Daoy (cell line): ENCODE measurements at regions not wholly inside any gene's neighbourhood (a gene's known extent, or its start where the extent isn't known, plus 50 kb on each side); places are given as distances from the start of the nearest gene placed in this dataset.

Source experiments
- DNase-seq: peaks from one replicate; pipeline ENCODE4 v3.0.0-alpha.2; 2015; ENCODE audit warnings: low read depth

DNA sequence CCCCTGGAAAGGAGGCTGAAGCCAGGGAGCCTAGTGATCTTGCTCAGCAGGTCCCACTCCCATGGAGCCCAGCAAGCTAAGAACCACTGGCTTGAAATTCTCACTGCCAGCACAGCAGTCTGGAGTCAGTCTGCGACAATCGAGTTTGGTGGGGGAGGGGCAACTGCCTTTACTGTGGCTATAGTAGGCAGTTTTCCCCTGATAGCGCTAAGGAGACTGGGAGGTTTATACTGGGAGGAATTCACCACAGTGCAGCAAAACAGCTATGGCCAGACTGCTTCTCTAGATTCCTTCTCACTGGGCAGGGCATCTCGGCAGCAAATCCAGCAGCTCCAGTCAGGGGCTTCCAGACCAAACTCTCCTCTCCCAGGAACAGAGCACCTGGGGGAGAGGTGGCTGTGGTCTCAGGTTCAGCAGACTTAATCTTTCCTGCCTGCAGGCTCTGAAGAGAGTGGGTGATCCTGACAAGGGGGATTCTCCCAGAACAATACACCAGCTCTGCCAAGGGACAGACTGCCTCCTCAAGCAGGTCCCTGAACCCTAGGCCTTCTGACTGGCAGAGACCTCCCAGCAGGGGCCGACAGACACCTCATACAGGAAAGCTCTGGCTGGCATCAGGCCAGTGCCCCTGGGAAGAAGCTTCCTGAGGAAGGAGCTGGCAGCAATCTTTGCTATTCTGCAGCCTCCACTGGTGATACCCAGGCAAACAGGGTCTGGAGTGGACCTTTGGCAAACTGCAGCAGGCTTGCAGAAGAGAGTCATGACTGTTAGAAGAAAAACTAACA is 548.5 kb upstream of the NEGR1 start:
- DNase-seq: no peak

DNA sequence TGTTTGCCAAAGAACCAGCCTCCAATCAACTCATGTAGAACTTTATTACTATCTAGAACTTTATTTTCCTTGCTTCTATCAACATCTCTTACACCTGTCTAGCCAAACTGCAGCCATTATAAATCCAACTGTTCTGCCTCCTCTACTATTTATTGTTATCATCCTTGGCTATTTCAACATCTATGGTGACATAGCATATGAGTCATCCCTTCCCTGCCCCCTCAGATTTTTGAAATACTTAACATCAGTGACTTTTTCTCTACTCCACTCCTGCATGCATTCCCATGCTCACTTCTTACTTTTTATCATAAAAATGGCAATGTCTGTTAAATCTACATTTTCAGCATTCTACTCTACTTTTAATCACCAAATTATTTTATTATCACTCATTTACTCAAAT is 544.9 kb upstream of the NEGR1 start:
- no peak for DNase-seq

DNA sequence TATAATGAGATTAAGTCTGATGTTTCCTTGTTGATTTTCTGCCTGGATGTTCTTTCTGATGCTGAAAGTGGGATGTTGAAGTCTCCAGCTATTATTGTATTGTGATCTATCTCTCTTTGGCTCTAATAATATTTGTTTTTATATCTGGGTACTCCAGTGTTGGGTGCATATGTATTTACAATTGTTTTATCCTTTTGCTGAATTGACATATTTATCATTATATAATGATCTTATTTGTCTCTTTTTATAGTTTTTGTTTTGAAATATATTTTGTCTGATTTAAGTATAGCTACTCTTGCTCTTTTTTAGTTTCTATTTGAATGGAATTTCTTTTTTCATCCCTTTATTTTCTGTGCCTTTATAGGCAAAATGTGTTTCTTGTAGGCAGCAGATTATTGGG is 522.2 kb upstream of the NEGR1 start:
- DNase-seq: no peak

DNA sequence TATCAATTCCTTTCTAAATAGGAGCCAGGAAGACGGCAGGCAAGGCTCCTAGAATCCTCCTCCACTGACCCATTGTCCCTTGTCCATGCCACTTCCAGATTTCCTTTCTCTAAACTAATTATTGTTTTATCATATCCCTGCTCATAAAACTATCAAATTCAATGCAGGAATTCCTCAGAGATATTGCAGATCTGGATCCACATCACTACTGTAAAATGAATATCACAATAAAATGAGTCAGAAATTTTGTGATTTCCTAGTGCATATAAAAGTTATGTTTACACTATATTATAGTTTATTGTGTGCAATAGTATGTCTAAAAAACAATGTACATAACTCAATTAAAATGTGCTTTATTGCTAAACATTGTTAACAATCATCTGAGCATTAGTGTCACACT is 498.7 kb upstream of the NEGR1 start:
- no peak for DNase-seq

DNA sequence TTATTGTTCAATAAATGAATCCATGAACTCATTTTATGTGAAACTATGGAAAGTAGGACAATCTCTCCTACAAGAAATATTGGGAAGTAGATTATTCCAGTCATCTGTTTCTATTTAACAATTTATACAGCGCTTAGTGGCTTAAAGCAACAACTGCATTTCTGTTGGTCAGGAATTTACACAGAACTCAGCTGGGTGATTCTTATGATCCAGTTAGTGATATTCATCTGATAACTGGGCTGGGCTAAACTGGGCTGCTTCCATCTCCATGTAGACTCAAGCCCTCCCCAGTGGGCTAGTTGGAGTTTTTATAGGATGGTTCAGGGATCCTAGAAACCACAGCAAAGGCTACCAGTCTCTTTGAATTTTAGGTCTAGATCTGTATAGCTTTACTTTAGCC is 497.9 kb upstream of the NEGR1 start:
- DNase-seq: no peak

DNA sequence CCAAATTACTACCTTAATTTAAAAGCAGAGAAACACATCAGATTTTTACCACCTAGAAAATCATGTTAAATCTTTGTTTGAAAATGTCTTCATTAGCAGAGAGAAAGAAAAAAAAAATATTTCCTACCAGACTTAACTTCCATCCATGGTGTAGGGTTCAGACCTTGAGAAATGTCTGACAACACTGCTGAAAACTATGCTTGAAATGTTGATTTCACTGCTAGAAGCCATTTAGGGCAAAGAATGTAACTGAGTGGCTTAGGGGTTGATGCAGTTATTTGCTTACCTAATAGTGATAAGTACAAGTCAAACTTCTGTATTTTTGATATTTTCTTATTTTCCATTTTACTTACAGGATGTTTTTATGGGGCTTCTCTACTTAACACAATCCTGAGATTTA is 495.6 kb upstream of the NEGR1 start:
- DNase-seq: no peak

DNA sequence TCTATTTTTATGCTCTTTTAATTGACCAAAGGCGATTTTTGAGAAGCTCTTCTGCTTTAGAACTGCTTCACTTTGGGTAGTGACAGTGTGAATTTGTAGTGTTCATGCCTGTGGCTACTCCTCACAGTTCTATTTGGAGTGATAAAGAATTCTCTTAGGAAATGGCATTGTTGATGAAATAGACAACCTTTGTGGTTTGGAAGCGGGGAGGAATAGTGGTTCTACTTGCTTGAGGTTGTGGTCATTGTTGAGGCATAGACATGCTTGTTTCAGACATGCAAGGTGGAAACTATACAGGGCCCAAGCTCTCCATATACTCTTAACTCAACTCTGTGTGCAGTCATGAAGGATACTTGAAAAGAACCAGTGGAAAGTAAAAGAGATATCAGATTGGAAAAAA is 481.1 kb upstream of the NEGR1 start:
- DNase-seq: no peak

DNA sequence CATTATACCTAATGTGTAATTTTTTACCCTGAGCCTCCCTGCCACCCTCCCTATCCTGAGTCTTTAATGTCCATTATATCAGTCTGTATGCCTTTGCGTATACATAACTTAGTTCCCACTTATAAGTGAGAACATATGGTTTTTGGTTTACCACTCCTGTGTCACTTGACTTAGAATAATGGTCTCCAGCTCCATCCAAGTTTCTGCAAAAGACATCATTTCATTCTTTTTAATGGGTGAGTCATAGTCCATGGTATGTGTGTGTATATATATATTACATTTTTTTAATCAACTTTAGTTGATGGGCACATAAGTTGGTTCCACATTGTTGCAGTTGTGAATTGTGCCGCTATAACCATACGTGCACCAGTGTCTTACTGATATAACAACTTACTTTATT is 477.1 kb upstream of the NEGR1 start:
- DNase-seq: no peak

DNA sequence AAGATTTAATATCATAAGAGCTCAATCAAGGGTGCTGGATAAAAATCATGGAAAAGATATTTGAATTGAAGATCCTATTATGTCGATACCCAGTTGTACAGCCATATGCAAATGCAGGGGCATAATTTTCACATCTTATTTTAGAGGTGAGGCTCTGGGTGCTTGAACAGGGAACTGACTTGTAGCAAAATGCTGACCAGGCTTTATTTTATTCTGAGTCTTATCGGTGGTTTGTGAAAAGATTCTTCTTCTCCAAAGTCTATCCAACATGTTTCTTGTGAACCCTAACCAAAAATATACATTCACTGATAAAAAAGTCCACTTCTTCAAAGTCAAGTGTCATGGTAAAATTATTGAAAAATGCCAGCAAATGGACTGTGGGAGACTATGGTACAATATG is 475.5 kb upstream of the NEGR1 start:
- no peak for DNase-seq

DNA sequence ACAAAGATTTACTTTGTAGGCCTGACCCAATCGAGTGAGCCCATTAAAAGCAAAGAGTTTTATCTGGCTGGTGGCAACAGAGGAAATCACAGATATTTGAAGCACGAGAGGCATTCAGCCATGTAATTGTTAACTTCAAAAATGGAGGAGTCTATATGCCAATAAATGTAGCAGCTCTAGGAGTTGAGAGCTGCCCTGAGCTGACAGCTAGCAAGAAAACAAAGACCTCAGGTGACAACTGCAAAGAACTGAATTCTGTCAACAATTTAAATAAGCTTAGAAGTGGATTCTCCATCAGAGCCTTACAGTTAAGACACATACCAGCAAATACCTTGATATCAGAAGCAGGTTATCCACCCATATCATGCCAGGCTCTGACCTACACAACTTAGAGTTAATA is 463.1 kb upstream of the NEGR1 start:
- no peak for DNase-seq

DNA sequence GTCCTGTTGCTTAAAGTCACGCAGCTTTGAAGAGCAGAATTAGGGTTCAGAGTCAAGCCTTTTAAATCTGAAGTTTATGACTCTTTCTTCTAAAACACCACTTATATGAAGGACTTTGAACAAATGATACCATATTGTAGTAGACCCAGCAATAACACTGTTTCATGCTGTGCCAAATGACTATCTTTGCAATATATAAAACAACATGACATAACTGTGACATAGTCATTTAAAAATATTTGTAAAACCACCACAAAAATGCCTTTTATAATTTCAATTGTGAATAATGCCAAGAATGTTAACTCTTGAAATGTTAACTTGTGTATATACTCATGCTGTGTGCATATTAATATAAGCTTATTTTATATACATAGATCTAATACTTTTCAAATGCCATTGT is 452.1 kb upstream of the NEGR1 start:
- DNase-seq: no peak

DNA sequence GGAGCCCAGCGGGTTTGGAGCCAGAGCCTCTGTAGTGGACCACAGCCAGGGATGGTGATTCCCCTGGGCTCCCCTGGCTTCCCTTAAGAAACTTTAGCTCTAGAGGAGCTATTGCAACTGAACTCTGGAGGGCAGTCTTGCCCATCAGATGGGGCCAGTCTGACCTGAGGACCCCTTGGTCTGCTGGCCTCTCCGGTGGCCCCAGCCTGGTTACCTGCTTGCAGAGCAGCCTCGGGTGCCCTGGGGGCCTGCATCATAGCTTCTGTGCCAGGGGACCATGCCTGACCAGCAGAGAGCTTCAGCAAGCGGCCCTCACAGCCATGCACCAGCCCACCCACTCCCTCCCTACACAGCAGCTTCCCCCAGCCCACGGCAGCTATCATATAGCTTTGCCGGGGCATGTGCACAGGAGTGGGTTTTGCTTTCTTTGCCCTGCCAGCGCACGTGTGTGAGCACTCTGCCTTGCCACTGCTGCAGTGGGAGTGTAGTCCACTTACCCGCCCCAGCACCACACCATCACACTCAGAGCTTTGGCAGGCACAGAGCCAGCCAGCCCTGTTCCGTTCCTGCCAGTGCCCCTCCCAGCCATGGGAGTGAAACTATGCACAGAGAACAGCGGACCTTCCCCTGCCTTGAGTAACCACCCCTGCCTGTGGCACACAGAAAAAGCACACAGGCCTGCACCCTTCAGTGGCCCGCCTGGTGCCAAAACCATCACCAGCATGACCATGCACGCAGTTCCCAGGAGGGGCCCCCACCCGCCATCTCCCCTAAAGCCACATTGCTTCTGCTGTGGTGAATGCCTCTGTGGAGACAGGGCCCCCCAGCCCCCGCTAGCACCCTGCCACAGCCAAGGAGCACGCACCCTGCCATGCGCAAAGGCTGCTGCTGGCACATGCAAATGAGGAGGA is 442.9 kb upstream of the NEGR1 start:
- DNase-seq: no peak

DNA sequence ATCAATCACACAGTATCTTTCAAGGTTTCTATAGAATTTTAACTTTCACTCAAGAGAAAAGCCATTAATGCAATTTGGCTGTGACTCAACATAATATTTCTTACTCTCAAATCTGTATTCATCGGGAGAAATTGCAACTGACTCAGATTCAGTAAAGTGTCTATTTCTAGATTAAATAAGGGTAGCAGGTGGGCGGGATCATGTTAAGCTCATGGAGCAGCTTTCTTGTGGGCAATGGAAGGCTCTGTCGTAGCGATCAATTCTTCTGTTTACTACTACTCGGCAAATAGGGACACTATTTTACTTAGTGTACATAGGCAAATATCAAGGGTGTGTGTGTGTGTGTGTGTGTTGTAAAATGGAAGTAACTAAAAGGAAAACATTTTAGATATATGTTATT is 423.6 kb upstream of the NEGR1 start:
- no peak for DNase-seq

DNA sequence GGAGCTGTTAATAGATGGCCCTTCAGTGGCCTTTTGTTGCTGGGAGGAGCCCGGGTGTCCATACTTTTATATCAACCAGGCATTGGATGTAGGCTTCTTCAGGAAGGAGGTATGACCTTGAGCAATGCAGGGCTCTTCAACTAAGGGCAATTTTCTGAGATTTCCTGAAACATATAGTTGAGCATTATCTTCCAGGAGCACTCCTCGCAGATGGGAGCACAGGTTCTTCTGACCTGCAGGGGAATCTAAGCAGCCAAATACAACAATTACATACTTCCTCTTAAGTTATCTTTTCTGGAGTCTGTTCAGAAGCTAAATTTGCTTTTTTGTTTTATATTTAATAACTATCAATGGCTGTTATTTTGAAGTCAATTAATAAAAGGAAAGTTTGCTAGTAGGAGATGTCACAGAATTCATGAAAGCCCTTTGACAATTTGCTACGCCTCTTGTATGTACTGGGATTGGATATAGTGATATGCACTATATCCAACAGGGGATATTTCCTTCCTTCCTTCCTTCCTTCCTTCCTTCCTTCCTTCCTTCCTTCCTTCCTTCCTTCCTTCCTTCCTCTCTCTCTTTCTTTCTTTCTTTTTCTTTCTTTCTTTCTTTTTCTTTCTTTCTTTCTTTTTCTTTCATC is 422.6 kb upstream of the NEGR1 start:
- no peak for DNase-seq

DNA sequence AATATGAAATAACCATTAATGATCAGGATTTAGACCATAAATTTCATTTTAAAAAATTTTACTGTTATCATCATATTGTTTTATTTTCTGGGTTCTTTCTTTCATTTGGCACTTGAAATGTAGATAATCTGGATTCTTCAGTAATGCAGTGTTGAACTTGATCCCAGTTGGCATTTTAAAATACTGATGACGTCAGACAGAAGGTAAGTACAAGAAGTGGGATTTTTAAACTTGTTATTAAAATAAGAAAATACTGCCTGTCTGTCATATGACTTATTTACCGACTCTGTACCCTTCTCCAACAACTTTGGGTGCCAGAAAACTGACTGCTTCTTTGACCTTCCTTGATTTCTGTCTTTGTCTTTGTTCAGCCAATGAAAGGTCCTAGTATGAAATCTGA is 415.1 kb upstream of the NEGR1 start:
- no peak for DNase-seq

DNA sequence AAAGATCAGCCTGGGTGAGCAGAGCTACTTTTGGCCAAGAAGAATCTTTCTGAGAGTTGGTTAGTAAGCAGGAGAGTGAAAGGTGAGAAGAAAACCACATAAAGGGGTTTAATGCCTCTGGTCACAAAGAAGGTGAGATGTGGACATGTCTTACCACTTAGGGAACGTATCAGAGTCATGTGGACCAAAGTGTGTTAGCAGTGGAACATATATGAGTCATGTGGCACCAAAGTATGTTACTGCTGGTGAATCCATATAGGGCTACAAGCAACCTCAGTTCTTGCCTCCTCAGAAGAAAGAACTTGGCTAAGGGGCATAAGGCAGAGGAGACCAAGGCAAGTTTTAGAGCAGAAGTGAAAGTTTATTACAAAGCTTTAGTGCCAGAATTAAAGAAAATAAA is 411.6 kb upstream of the NEGR1 start:
- no peak for DNase-seq

DNA sequence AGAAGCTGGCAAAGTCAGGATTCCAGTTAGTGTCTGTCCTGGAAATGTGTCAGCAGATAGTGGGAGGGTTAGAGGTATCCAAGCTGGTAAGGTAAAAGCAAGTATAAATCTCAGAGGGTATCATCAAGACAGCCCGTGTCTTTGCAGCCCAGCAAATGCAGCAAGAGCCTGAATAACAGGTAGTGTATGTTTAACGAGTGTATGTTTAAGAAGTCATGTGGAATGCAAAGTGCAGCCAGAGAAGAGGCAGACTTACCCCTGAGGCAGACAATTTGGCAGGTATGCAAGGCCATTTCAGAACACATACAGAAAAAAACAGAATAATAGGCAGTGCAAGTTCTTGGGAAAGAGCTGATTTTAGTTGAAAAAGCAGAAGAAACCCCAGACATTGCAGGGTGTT is 411.0 kb upstream of the NEGR1 start:
- no peak for DNase-seq

DNA sequence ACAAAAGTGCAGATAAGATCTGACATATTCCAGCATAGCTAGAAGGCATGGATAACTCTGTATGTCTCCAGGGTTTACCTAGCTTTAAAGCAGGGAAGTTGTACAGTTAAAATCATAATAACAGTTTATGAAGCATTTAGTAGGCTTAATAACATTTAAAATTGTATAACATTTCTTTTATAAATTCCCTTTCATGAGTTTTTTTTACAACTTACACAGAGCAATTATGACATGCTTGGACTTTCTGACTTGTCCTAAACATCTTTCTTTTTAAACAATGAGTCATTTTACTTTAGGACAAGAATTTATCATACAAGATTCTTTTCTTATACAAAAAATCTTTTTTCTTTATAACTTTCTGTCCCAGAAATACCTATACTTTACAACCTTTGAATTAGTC is 408.5 kb upstream of the NEGR1 start:
- no peak for DNase-seq

DNA sequence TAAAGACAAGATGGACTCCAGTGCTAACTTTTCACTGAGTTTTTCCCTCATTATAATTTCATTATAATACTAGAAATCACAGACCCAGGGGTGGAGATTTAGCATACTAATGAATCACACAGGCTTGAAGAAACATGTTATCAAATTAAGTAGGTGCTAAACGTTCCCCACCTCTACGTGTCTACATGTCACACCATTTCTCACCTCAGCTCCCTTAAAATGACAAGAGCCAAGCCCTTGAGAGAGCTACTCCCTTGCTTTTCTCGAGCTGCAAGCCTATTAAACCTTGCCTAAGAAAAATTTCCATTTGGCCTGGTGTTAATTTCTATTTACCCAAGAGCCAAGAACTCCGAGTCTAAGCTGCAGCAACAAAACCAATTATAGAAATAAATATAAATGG is 396.3 kb upstream of the NEGR1 start:
- DNase-seq: no peak

DNA sequence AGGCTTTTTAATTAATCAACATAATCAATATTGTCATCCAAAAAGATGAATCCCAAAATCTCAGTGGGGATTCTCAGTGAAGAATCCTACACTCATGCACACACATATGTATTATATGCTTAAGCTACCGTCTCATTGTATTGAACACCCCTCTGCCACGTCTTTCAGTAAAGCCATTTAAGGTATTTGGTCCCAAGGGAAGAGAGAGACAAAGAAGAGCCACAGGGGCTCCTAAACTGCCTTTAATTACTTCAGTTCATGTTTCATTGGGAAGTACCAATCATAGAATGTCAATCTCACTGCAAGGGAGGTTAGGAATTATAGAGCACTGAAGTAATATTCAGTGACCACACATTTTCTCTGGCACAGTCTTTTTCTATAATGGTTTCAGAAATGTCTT is 388.6 kb upstream of the NEGR1 start:
- no peak for DNase-seq

DNA sequence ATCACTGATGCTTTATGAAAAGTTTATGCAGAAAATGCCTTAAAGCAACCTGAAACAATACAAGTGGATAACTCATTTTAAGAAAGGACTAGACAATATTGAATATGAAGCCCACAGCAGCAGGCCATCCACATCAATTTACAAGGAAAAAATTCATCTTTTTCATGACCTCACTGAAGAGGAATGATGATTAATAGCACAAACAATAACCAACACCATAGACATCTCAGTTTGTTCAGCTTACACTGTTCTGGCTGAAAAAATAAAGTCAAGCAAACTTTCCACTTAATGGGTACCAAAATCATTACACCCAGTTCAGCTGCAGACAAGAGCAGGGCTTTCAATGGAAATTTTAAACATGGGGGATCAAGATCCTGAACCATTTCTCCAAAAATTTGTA is 380.6 kb upstream of the NEGR1 start:
- DNase-seq: no peak

DNA sequence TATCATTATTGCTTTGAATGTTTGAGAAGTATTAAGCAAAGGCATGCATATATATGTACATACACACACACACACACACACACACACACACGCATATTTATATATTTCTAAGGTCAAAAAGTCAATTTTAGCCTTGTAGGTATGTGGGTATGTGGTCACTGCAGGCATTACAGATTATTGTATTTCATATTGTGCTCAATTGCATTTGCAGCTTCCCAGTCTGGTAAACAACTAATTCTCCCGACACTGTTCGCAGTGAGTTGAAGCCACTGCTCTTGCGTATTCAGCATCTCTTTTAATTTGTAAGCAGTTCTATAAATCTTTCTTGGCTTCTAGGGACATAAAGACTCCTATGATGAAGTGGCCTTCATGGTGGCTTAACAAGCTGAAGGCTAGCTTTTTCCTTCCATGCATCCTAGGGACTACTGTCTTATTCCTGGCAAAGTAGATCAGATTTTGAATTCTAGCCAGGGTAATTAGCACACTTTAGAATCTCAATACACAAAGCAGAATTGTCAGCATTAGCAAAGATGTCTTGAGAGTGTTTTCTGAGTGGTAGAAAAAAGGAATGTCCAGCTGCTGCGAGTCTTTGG is 368.6 kb upstream of the NEGR1 start:
- no peak for DNase-seq

DNA sequence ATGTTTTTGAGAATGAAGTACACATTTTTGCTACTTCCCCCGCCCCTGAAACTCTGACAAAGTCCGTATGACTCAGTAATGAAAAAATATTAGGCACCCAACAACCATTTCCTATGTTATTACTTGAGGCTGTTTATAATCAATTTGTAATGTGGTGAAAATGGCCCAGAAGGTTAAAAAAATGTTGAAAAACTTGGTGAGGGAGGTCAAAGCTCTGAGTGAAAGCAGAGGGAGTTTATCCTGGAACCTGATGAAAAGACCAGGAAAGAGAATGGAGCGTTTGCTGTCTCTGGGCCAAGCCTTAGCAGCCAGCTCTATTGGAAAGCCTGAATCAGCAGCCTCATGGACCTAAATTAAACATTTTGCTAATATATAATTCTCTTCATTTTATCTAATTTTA is 367.7 kb upstream of the NEGR1 start:
- DNase-seq: no peak
